ENCODE measurements at regions not wholly inside any gene's neighbourhood (a gene's known extent, or its start where the extent isn't known, plus 50 kb on each side); places are given as distances from the start of the nearest gene placed in this dataset.
"Not testable (repeated sequence)": the region's sequence is repeated elsewhere in the genome, so short reads cannot be mapped to it uniquely, and the experiment has no call there.

DNA sequence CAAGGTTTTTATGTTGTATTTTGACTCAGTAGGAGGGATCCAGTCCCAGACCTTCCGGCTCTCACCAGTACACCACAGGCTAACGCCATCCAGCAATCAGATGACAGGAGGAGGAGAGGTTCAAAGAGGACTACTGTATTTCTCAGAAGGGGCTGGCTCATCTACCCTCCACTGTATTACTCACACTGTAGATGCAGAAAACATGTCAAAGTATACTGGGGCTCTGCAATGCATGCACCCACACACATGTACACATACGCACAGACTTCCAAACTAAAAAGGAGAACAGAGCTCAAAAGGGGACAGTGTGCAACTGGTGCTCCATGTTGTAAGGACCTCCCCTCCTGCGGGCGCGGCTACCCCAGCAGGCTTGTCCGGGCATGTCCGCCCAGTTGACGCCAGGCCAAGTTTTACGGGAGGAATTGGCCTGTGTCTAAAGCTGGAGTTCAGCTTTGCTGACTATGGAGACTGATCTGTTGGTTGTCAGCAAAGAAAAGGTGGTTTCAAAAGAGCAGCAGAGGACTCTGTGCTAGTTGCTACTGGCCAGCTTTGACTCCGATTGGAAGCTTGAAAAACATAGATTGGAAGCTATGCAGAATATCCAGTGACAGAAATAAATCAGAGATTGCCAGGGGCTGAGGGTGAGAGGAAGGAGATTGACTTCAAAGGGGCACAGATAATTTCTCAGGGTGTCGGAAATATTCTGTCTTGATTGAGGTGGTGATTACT is 314.2 kb downstream of the DLEU7 start:
- ATAC-seq (replicated peaks) (peak; percentile 35), DNase-seq (no peak)

DNA sequence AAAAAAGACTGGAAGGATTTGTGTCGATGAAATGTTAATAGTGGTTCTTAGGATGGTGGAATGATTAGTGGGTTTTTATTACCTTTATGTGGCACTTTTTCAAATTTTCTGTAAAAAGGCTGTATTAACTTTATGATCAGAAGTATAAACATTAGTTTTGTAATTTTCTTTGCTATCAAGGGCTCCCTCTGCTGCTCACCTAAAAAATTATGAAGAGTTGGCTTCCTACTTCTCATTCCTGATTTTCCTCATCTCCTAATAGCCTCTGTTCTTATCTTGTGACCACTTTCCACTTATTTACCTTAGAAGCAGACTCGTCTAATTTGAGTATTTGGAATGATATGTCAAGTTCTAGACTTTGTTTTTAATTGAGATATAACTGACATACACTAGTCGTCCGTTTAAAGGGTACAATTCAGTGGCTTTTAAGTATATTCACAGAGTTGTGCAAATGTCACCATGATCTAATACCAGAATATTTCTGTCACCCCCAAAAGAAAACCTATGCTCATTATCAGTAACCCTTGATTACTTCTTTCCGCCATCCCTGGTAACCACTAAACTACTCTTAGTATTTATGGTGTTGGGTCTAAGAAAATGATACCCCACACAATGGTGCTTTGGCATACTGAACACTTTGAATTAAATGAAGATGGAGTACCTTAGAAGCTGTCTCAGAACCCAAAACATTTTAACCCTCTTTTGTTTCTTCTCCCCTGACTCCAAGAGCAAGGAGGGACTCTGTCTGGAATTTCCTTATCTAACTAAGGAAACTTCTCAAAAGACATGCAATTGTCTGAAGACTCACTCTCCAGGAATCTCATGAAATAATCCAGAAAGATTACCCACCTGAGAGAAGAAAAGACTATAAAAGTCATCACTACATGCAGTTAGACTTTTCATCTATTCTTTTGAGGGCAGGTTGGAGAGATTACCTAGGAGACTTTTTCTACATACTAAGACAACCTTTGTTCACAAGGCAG is 311.3 kb downstream of the DLEU7 start:
- DNase-seq: no peak
- Mint-ChIP-seq H3K27me3 (no peaks in the 10 kb centered on the region), H3K27ac (peak overlapping the region in 1 of 2 donors; percentile 11), H3K9me3 (peaks cover 10 to 14% of the 10 kb centered on the region in 2 donors), H3K4me1 (ENCODE audit: low read depth in 2 of 2) (peaks cover 0 to 8% of the 10 kb centered on the region in 2 donors), H3K36me3 (ENCODE audit: insufficient read depth) (no peaks in the 10 kb centered on the region), H3K4me3 (no peak overlapping the region)
- no peak for ATAC-seq (replicated peaks)

More for the DNA sequence above, 314.2 kb downstream of the DLEU7 start:
- no peak overlapping the region for H3K4me3 Mint-ChIP-seq
- H3K4me1 Mint-ChIP-seq (ENCODE audit: low read depth in 2 of 2): peaks cover 9 to 16% of the 10 kb centered on the region in 2 donors
- no peaks in the 10 kb centered on the region for H3K36me3 Mint-ChIP-seq (ENCODE audit: insufficient read depth)
- no peaks in the 10 kb centered on the region for H3K27me3 Mint-ChIP-seq
- H3K9me3 Mint-ChIP-seq: no peaks in the 10 kb centered on the region
- no peak overlapping the region for H3K27ac Mint-ChIP-seq

- Mint-ChIP-seq H3K27me3 (no peaks in the 10 kb centered on the region), H3K36me3 (ENCODE audit: insufficient read depth) (no peaks in the 10 kb centered on the region), H3K9me3 (peaks cover 10 to 16% of the 10 kb centered on the region in 2 donors), H3K27ac (no peak overlapping the region), H3K4me1 (ENCODE audit: low read depth in 2 of 2) (no peaks in the 10 kb centered on the region), H3K4me3 (no peak overlapping the region)
- ATAC-seq (replicated peaks) (no peak), DNase-seq (no peak)
Observed at GRCh38 chr13:50535050-50535449, 308.4 kb downstream of the DLEU7 start.

DNA sequence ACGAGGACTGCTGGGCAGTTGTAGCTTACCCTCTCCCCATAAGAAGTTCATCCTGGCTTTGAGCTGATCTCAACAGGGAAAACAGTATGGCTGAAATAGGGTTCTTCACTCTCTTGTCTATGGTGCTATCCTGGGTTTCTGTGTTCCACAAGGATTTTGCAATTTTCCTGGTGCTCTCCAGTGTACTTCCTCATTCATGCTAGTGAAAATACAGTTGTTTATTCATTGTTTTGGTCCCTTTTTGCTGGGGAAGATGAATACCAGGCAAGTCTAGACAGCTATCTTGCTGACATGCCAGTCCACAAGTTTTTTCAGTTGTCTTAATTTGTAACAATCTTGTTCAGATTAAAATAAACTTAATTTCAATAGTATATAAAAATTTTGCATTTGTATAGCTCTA is 306.5 kb downstream of the DLEU7 start:
- Mint-ChIP-seq H3K27ac (no peak overlapping the region), H3K27me3 (no peaks in the 10 kb centered on the region), H3K36me3 (ENCODE audit: insufficient read depth) (no peaks in the 10 kb centered on the region), H3K4me3 (no peak overlapping the region), H3K4me1 (ENCODE audit: low read depth in 2 of 2) (no peaks in the 10 kb centered on the region), H3K9me3 (peaks cover 10 to 16% of the 10 kb centered on the region in 2 donors)
- DNase-seq (no peak), ATAC-seq (replicated peaks) (no peak)

- ATAC-seq (replicated peaks) (no peak), DNase-seq (no peak)
- no peak overlapping the region for H3K27ac Mint-ChIP-seq
- no peak overlapping the region for H3K4me3 Mint-ChIP-seq
- H3K27me3 Mint-ChIP-seq: no peaks in the 10 kb centered on the region
- no peaks in the 10 kb centered on the region for H3K36me3 Mint-ChIP-seq (ENCODE audit: insufficient read depth)
- H3K9me3 Mint-ChIP-seq: peaks cover 10 to 16% of the 10 kb centered on the region in 2 donors
- no peaks in the 10 kb centered on the region for H3K4me1 Mint-ChIP-seq (ENCODE audit: low read depth in 2 of 2)
Observed at GRCh38 chr13:50539791-50540530, 303.5 kb downstream of the DLEU7 start.

- H3K9me3 Mint-ChIP-seq: no peaks in the 10 kb centered on the region
- H3K36me3 Mint-ChIP-seq (ENCODE audit: insufficient read depth): no peaks in the 10 kb centered on the region
- DNase-seq (no peak), ATAC-seq (replicated peaks) (no peak)
- no peaks in the 10 kb centered on the region for H3K27me3 Mint-ChIP-seq
- H3K27ac Mint-ChIP-seq: no peak overlapping the region
- H3K4me3 Mint-ChIP-seq: no peak overlapping the region
- no peaks in the 10 kb centered on the region for H3K4me1 Mint-ChIP-seq (ENCODE audit: low read depth in 2 of 2)
Observed at GRCh38 chr13:50543141-50543540, 300.4 kb downstream of the DLEU7 start.

- DNase-seq: no peak
Observed at GRCh38 chr13:50543782-50544181, 299.7 kb downstream of the DLEU7 start.

DNA sequence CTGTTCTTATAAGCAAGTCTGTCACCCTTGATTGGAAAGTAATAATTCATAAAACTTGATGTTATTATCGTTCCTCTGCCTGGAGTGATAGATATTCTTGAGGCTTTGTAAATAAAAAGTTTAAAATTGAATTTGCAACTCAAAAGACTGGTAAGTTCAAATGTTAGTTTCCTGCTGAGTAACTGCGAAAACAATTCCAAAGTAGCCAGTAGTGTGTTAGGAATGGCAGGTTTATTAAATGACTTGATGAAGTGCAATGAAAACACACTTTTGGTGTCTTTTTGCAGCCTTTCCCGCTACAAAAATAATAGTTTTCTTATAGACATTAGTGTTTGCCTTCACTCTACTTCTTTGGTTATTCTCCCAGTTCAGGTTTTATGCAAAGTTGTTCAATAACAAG is 299.3 kb downstream of the DLEU7 start:
- Mint-ChIP-seq H3K4me1 (ENCODE audit: low read depth in 2 of 2) (no peaks in the 10 kb centered on the region), H3K36me3 (ENCODE audit: insufficient read depth) (no peaks in the 10 kb centered on the region), H3K27me3 (no peaks in the 10 kb centered on the region), H3K27ac (no peak overlapping the region), H3K9me3 (no peaks in the 10 kb centered on the region), H3K4me3 (no peak overlapping the region)
- ATAC-seq (replicated peaks) (no peak), DNase-seq (no peak)

More at GRCh38 chr13:50543782-50544181, 299.7 kb downstream of the DLEU7 start:
- no peaks in the 10 kb centered on the region for H3K4me1 Mint-ChIP-seq (ENCODE audit: low read depth in 2 of 2)
- no peaks in the 10 kb centered on the region for H3K9me3 Mint-ChIP-seq
- H3K4me3 Mint-ChIP-seq: no peak overlapping the region
- no peak overlapping the region for H3K27ac Mint-ChIP-seq
- ATAC-seq (replicated peaks): no peak
- H3K27me3 Mint-ChIP-seq: no peaks in the 10 kb centered on the region
- no peaks in the 10 kb centered on the region for H3K36me3 Mint-ChIP-seq (ENCODE audit: insufficient read depth)

- H3K27me3 Mint-ChIP-seq; H3K4me1 Mint-ChIP-seq (ENCODE audit: low read depth in 2 of 2); DNase-seq; H3K36me3 Mint-ChIP-seq (ENCODE audit: insufficient read depth); H3K9me3 Mint-ChIP-seq; H3K27ac Mint-ChIP-seq; H3K4me3 Mint-ChIP-seq; ATAC-seq (replicated peaks): not testable (repeated sequence)
Observed at GRCh38 chr13:50547175-50547574, 296.3 kb downstream of the DLEU7 start.

- Mint-ChIP-seq H3K9me3 (no peaks in the 10 kb centered on the region), H3K27me3 (no peaks in the 10 kb centered on the region), H3K4me3 (no peak overlapping the region), H3K4me1 (ENCODE audit: low read depth in 2 of 2) (no peaks in the 10 kb centered on the region), H3K27ac (no peak overlapping the region), H3K36me3 (ENCODE audit: insufficient read depth) (no peaks in the 10 kb centered on the region)
- no peak for ATAC-seq (replicated peaks)
- DNase-seq: no peak
Observed at GRCh38 chr13:50548586-50548985, 294.9 kb downstream of the DLEU7 start.

DNA sequence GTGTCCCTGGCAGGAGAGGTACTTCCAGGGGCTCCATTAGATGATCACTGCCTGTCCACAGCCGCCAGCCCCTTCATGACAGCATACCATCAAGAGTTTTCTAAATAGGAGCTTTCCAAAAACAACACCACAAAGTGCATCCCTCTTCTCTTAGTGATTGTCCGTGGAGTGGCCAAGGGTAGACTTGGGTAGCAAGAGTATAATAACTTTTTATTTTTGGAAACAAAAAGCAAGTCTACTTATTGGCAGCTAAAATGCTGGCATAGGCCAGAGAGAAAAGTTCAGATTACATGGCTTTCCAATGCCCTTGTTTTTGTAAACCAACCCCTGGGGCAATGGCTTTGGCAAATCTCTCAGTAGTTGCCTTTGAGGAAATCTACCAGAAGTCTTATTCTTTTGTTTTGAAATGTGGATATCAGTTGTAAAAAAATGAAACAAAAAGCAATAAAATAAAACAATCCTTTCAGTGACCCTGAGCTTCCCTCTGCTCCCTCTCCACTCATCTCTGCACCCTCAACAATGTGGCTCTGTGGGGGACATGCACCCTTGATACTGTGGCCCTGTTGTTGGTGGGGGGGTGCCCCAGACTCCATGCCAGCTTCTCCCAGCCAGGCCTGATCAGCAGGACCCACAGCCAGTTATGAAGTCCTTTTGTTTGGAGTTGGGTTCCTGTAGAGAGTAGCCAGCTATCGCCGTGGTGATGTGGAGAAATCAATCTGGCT is 294.1 kb downstream of the DLEU7 start:
- no peak overlapping the region for H3K27ac Mint-ChIP-seq

DNA sequence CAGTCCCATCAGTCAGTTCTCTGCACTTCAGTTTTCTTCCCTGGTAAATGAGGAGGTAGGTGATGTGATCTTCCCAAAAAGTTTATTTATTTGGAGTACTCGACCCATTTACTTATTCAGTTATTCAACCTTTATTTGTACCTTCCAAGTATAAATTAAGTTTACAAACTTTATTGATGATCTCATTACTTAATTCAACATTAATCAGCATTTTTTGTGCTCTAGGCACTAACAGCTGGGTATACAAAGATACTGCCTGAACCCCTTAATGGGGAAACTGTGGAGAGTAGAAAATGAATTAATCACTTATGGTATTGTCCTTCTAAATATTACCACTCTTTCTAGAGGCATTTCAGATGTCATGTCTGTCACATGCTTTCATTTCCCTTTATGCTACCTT is 293.3 kb downstream of the DLEU7 start:
- Mint-ChIP-seq H3K27ac (no peak overlapping the region), H3K36me3 (ENCODE audit: insufficient read depth) (no peaks in the 10 kb centered on the region), H3K4me3 (no peak overlapping the region), H3K9me3 (no peaks in the 10 kb centered on the region), H3K4me1 (ENCODE audit: low read depth in 2 of 2) (no peaks in the 10 kb centered on the region), H3K27me3 (peaks cover 0 to 5% of the 10 kb centered on the region in 2 donors)
- ATAC-seq (replicated peaks): no peak
- no peak for DNase-seq

More for the DNA sequence above, 294.1 kb downstream of the DLEU7 start:
- ATAC-seq (replicated peaks) (no peak), DNase-seq (no peak)
- no peaks in the 10 kb centered on the region for H3K9me3 Mint-ChIP-seq
- H3K4me3 Mint-ChIP-seq: no peak overlapping the region
- H3K27me3 Mint-ChIP-seq: peaks cover 0 to 5% of the 10 kb centered on the region in 2 donors
- no peaks in the 10 kb centered on the region for H3K4me1 Mint-ChIP-seq (ENCODE audit: low read depth in 2 of 2)
- no peaks in the 10 kb centered on the region for H3K36me3 Mint-ChIP-seq (ENCODE audit: insufficient read depth)
